Heart left ventricle (tissue), 13 donors: ENCODE measurements at regions not wholly inside any gene's neighbourhood (a gene's known extent, or its start where the extent isn't known, plus 50 kb on each side); places are given as distances from the start of the nearest gene placed in this dataset.

Experiments used
- CTCF ChIP-seq, 12 donors: fragments of 200-600 bp; sonication (generic) in 4 of 12; IDR thresholded peaks; one replicate each; pipeline versions ENCODE4 v1.5.0 to v1.8.0; 2018 to 2022; ENCODE audit warnings: antibody characterized with exemption in 12 of 12, mild to moderate bottlenecking in 5 of 12
- POLR2A ChIP-seq, 2 donors: fragments of 450-650 bp; IDR thresholded peaks; one replicate each; pipeline ENCODE4 v1.6.1; 2017; ENCODE audit warnings: antibody characterized with exemption in 2 of 2, mild to moderate bottlenecking in 2 of 2, moderate library complexity in 2 of 2
- donor health status: ischemic (EF 13 %, LVEDD 7.1; RV severe dilation, severe dysfunction).
- donor health status: DM: no; HTN: yes; CAD: no.
- donor health status: DM: no; HTN: no; CAD: no.
- donor health status: ischemic (EF 25% LVEDD 6.9; RV normal size, moderate dysfunction).
- donor health status: ischemic (EF 25% LVEDD 5.7; RV mildly dilated, moderate dysfunction).
- donor health status: ischemic (EF 35%, LVEDD 5.7; RV mildly dilated, moderate dysfunction).
- donor health status: nonischemic (EF 11% LVEDD 7.7; RV severe dilation, severe dysfunction).
- donor health status: DM: yes; HTN: yes; CAD: no.
- donor health status: PGD.
- donor health status: ischemic (EF 29% LVEDD 5.4; RV normal size, mild dysfunction).
- donor health status: nonischemic (EF 23%, LVEDD 6.1; RV moderate dilation, normal function).

GRCh38 chr2:14735696-14736095 is 103.2 kb downstream of the LRATD1 start:
- no peak for TF ChIP-seq CTCF (IDR thresholded peaks at IDR 0.05)
- TF ChIP-seq POLR2A (IDR thresholded peaks at IDR 0.05): no peak
